Aorta (tissue), 5 donors: ENCODE measurements at regions not wholly inside any gene's neighbourhood (a gene's known extent, or its start where the extent isn't known, plus 50 kb on each side); places are given as distances from the start of the nearest gene placed in this dataset.

Experiments used
- ATAC-seq: fragments of 200-7000 bp; cut with Tn5 transposase; one replicate; pipeline ENCODE4 v1.9.1; 2022; ENCODE audit warnings: moderate library complexity; ENCODE audit not compliant: low FRiP score
- DNase-seq, 2 donors: peaks; one replicate each; pipeline ENCODE4 v3.0.0-alpha.2; 2020
- H3K27ac ChIP-seq, 2 donors: one replicate each; pipeline ENCODE4 v1.5.1; 2013; ENCODE audit warnings: low read length in 2 of 2, mild to moderate bottlenecking in 2 of 2, moderate library complexity in 2 of 2, control low read depth in 1 of 2, inconsistent platforms in 1 of 2, low read depth in 1 of 2
- H3K27me3 ChIP-seq, 2 donors: one replicate each; pipeline ENCODE4 v1.6.1; 2013; ENCODE audit warnings: control low read depth in 1 of 2, low read length in 1 of 2, mild to moderate bottlenecking in 1 of 2, moderate library complexity in 1 of 2; ENCODE audit not compliant: insufficient read depth in 2 of 2, control insufficient read depth in 1 of 2
- H3K36me3 ChIP-seq, 2 donors: one replicate each; pipeline ENCODE4 v1.6.1; 2013; ENCODE audit warnings: control low read depth in 1 of 2, low read length in 1 of 2, mild to moderate bottlenecking in 1 of 2; ENCODE audit not compliant: insufficient read depth in 2 of 2, control insufficient read depth in 1 of 2
- H3K4me1 ChIP-seq, 2 donors: one replicate each; pipeline ENCODE4 v1.6.1; 2013; ENCODE audit warnings: low read length in 2 of 2, control low read depth in 1 of 2, mild to moderate bottlenecking in 1 of 2, moderate library complexity in 1 of 2; ENCODE audit not compliant: insufficient read depth in 2 of 2, control insufficient read depth in 1 of 2
- H3K4me3 ChIP-seq, 2 donors: one replicate each; pipeline ENCODE4 v1.5.1; 2013; ENCODE audit warnings: low read length in 2 of 2, control low read depth in 1 of 2, mild to moderate bottlenecking in 1 of 2
- H3K9me3 ChIP-seq: one replicate; pipeline ENCODE4 v1.6.1; 2013; ENCODE audit warnings: mild to moderate bottlenecking, low read length; ENCODE audit not compliant: control insufficient read depth
- WGBS, 2 donors: extraction: QIAGEN DNeasy Blood & Tissue Kit; methylation state at CpG; one replicate each; pipeline ENCODE4 v1.1.7; 2013; 5-methylcytosine and 5-hydroxymethylcytosine counted together
- intact Hi-C, 2 donors: fragments of 100-400 bp; cut with DNase I; formaldehyde crosslinking; loops; one replicate each; pipeline versions ENCODE4 v1.14.2 to v1.15.0; 2022
- donor health status: healthy with polysubstance abuse.
- donor health status: Bipolar disorder and iron deficiency.
- donor health status: DM: no; HTN: no; CAD: no.
- donor health status: DM: no; HTN: no; CAD: no.
- donor health status: DM: yes; HTN: yes; CAD: no.

GRCh38 chr9:84411683-84412267 is 71.2 kb upstream of the SLC28A3 start:
- no peaks in the 10 kb centered on the region for H3K36me3 ChIP-seq
- 69 to 78% methylated on average over 6 of the region's 6 CpGs for WGBS, 2 donors
- intact Hi-C loops, result no loop called here
- no peak overlapping the region for H3K27ac ChIP-seq
- H3K4me1 ChIP-seq, result no peaks in the 10 kb centered on the region
- no peaks in the 10 kb centered on the region for H3K9me3 ChIP-seq
- H3K4me3 ChIP-seq, result no peak overlapping the region
- DNase-seq (no peak), ATAC-seq (no peak)
- H3K27me3 ChIP-seq, result peaks cover 0 to 1% of the 10 kb centered on the region in 2 donors

GRCh38 chr9:84412654-84413053 is 72.1 kb upstream of the SLC28A3 start:
- Histone ChIP-seq H3K36me3 (no peaks in the 10 kb centered on the region), H3K4me3 (no peak overlapping the region), H3K4me1 (no peaks in the 10 kb centered on the region), H3K27ac (no peak overlapping the region), H3K27me3 (peaks cover 0 to 1% of the 10 kb centered on the region in 2 donors), H3K9me3 (no peaks in the 10 kb centered on the region)
- ATAC-seq (no peak), DNase-seq (no peak)
- intact Hi-C loops, result no loop called here
- 92 to 94% methylated on average over 4 of the region's 4 CpGs for WGBS, 2 donors

- Histone ChIP-seq H3K9me3 (no peaks in the 10 kb centered on the region), H3K27me3 (peaks cover 0 to 1% of the 10 kb centered on the region in 2 donors), H3K4me1 (no peaks in the 10 kb centered on the region), H3K27ac (no peak overlapping the region), H3K4me3 (no peak overlapping the region), H3K36me3 (no peaks in the 10 kb centered on the region)
- ATAC-seq, result no peak
- DNase-seq, result no peak
- WGBS, 2 donors, result 67 to 72% methylated on average over 3 of the region's 3 CpGs
- intact Hi-C loops, result no loop called here
Observed at GRCh38 chr9:84413301-84413700, 72.7 kb upstream of the SLC28A3 start.

GRCh38 chr9:84419031-84419602 is 78.6 kb upstream of the SLC28A3 start:
- Histone ChIP-seq H3K4me1 (no peaks in the 10 kb centered on the region), H3K9me3 (peaks cover 3% of the 10 kb centered on the region), H3K4me3 (no peak overlapping the region), H3K36me3 (no peaks in the 10 kb centered on the region), H3K27me3 (peaks cover 0 to 1% of the 10 kb centered on the region in 2 donors), H3K27ac (no peak overlapping the region)
- intact Hi-C loops, result no loop called here
- ATAC-seq (no peak), DNase-seq (no peak)
- 37% methylated on average over 2 of the region's 2 CpGs for WGBS, 2 donors

GRCh38 chr9:84424931-84425330 is 84.4 kb upstream of the SLC28A3 start:
- Histone ChIP-seq H3K4me3 (no peak overlapping the region), H3K4me1 (no peaks in the 10 kb centered on the region), H3K27ac (no peak overlapping the region), H3K27me3 (peaks cover 0 to 2% of the 10 kb centered on the region in 2 donors), H3K36me3 (no peaks in the 10 kb centered on the region), H3K9me3 (peaks cover 5% of the 10 kb centered on the region)
- WGBS, 2 donors, result 98 to 100% methylated on average over 2 of the region's 2 CpGs
- intact Hi-C loops, result no loop called here
- no peak for DNase-seq
- ATAC-seq, result no peak

GRCh38 chr9:84432746-84433145 is 92.2 kb upstream of the SLC28A3 start:
- no peak overlapping the region for H3K27ac ChIP-seq
- ATAC-seq (no peak), DNase-seq (no peak)
- H3K4me3 ChIP-seq, result no peak overlapping the region
- peaks cover 2% of the 10 kb centered on the region for H3K9me3 ChIP-seq
- H3K4me1 ChIP-seq, result peaks cover 0 to 2% of the 10 kb centered on the region in 2 donors
- H3K36me3 ChIP-seq, result no peaks in the 10 kb centered on the region
- no peaks in the 10 kb centered on the region for H3K27me3 ChIP-seq
- intact Hi-C loops, result no loop called here
- WGBS, 2 donors, result 93 to 100% methylated on average over 1 of the region's 1 CpG

GRCh38 chr9:84435902-84436301 is 95.3 kb upstream of the SLC28A3 start:
- peaks cover 2% of the 10 kb centered on the region for H3K9me3 ChIP-seq
- H3K27ac ChIP-seq, result no peak overlapping the region
- 11 to 16% methylated on average over 6 of the region's 6 CpGs for WGBS, 2 donors
- DNase-seq (no peak), ATAC-seq (peak; percentile 11)
- no peak overlapping the region for H3K4me3 ChIP-seq
- intact Hi-C loops, result no loop called here
- peaks cover 0 to 2% of the 10 kb centered on the region in 2 donors for H3K4me1 ChIP-seq
- H3K36me3 ChIP-seq, result no peaks in the 10 kb centered on the region
- H3K27me3 ChIP-seq, result no peaks in the 10 kb centered on the region

- no peaks in the 10 kb centered on the region for H3K36me3 ChIP-seq
- no peak overlapping the region for H3K4me3 ChIP-seq
- DNase-seq (no peak), ATAC-seq (peak; percentile 31)
- H3K27me3 ChIP-seq, result no peaks in the 10 kb centered on the region
- H3K9me3 ChIP-seq, result peaks cover 2% of the 10 kb centered on the region
- WGBS, 2 donors, result 6% methylated on average over 5 of the region's 5 CpGs
- intact Hi-C loops, result no loop called here
- peaks cover 0 to 2% of the 10 kb centered on the region in 2 donors for H3K4me1 ChIP-seq
- no peak overlapping the region for H3K27ac ChIP-seq
Observed at GRCh38 chr9:84436386-84437109, 96.0 kb upstream of the SLC28A3 start.

GRCh38 chr9:84438391-84438790 is 97.8 kb upstream of the SLC28A3 start:
- Histone ChIP-seq H3K27me3 (no peaks in the 10 kb centered on the region), H3K27ac (no peak overlapping the region), H3K4me3 (no peak overlapping the region), H3K4me1 (peaks cover 0 to 2% of the 10 kb centered on the region in 2 donors), H3K36me3 (no peaks in the 10 kb centered on the region), H3K9me3 (peaks cover 2% of the 10 kb centered on the region)
- 95 to 100% methylated on average over 1 of the region's 1 CpG for WGBS, 2 donors
- DNase-seq, result no peak
- no peak for ATAC-seq
- intact Hi-C loops, result no loop called here
